SKM-1 treated with dmso at 0.1 percent for 144 hours (cell line): ENCODE measurements at regions not wholly inside any gene's neighbourhood (a gene's known extent, or its start where the extent isn't known, plus 50 kb on each side); places are given as distances from the start of the nearest gene placed in this dataset.
"Not testable (repeated sequence)": the region's sequence is repeated elsewhere in the genome, so short reads cannot be mapped to it uniquely, and the experiment has no call there.

ENCODE experiments used
- DNase-seq: peaks from one replicate; lab custom pipeline; 2025; ENCODE audit not compliant: unreplicated experiment; lab: John Stamatoyannopoulos, UW

GRCh38 chr2:8119782-8120505 lies 561.9 kb upstream of the ID2 start:
- no peak for DNase-seq

GRCh38 chr2:8120506-8120860 lies 561.4 kb upstream of the ID2 start:
- DNase-seq = no peak

- DNase-seq = no peak
These were observed 560.6 kb upstream of the ID2 start for GRCh38 chr2:8121022-8121825.

- no peak for DNase-seq
These were observed 559.9 kb upstream of the ID2 start for GRCh38 chr2:8121826-8122513.

- no peak for DNase-seq
These were observed 559.3 kb upstream of the ID2 start for GRCh38 chr2:8122520-8122919.

- DNase-seq = no peak
These were observed 558.4 kb upstream of the ID2 start for GRCh38 chr2:8123464-8123863.

GRCh38 chr2:8125741-8126711 lies 555.8 kb upstream of the ID2 start:
- DNase-seq = no peak

- DNase-seq = no peak
These were observed 555.1 kb upstream of the ID2 start for GRCh38 chr2:8126783-8127182.

- not testable (repeated sequence) for DNase-seq
These were observed 550.4 kb upstream of the ID2 start for GRCh38 chr2:8131423-8131822.

GRCh38 chr2:8132351-8132831 lies 549.5 kb upstream of the ID2 start:
- DNase-seq = no peak

- no peak for DNase-seq
These were observed 549.0 kb upstream of the ID2 start for GRCh38 chr2:8132879-8133278.

GRCh38 chr2:8133363-8133762 lies 548.5 kb upstream of the ID2 start:
- no peak for DNase-seq

GRCh38 chr2:8133913-8134472 lies 547.9 kb upstream of the ID2 start:
- no peak for DNase-seq

GRCh38 chr2:8134473-8134932 lies 547.4 kb upstream of the ID2 start:
- no peak for DNase-seq

- no peak for DNase-seq
These were observed 546.7 kb upstream of the ID2 start for GRCh38 chr2:8134985-8135682.

- no peak for DNase-seq
These were observed 544.1 kb upstream of the ID2 start for GRCh38 chr2:8137801-8138200.

- DNase-seq = no peak
These were observed 543.3 kb upstream of the ID2 start for GRCh38 chr2:8138525-8138922.

GRCh38 chr2:8138923-8139667 lies 542.8 kb upstream of the ID2 start:
- DNase-seq = no peak

- no peak for DNase-seq
These were observed 542.1 kb upstream of the ID2 start for GRCh38 chr2:8139668-8140200.
